ENCODE measurements at regions not wholly inside any gene's neighbourhood (a gene's known extent, or its start where the extent isn't known, plus 50 kb on each side); places are given as distances from the start of the nearest gene placed in this dataset.

- H3K27ac Mint-ChIP-seq = no peak overlapping the region
- ChIA-PET POLR2A (no interaction called here), CTCF (no interaction called here)
- no peaks in the 10 kb centered on the region for H3K36me3 Mint-ChIP-seq (ENCODE audit: low read depth)
- no peak overlapping the region for H3K4me3 Mint-ChIP-seq
- no peak for DNase-seq
- no peaks in the 10 kb centered on the region for H3K9me3 Mint-ChIP-seq
- H3K4me1 Mint-ChIP-seq = no peaks in the 10 kb centered on the region
- H3K27me3 Mint-ChIP-seq = no peaks in the 10 kb centered on the region
Observed at GRCh38 chr14:54140551-54140950, 183.9 kb upstream of the BMP4 start.

- H3K27me3 Mint-ChIP-seq = peaks cover 3% of the 10 kb centered on the region
- no peak overlapping the region for H3K27ac Mint-ChIP-seq
- no peak for DNase-seq
- peaks cover 2% of the 10 kb centered on the region for H3K9me3 Mint-ChIP-seq
- ChIA-PET CTCF (interaction anchor here (1.3 kb wide), 1 partner anchor 9 kb away, joined by 3 read pairs; no protein-coding TSS in a partner anchor), POLR2A (no interaction called here)
- no peak overlapping the region for H3K4me3 Mint-ChIP-seq
- H3K4me1 Mint-ChIP-seq = no peaks in the 10 kb centered on the region
- H3K36me3 Mint-ChIP-seq (ENCODE audit: low read depth) = no peaks in the 10 kb centered on the region
Observed at GRCh38 chr14:54146601-54147000, 190.0 kb upstream of the BMP4 start.

- Mint-ChIP-seq H3K27me3 (peaks cover 3% of the 10 kb centered on the region), H3K4me1 (no peaks in the 10 kb centered on the region), H3K4me3 (no peak overlapping the region), H3K27ac (no peak overlapping the region), H3K36me3 (ENCODE audit: low read depth) (no peaks in the 10 kb centered on the region), H3K9me3 (peaks cover 2% of the 10 kb centered on the region)
- ChIA-PET POLR2A (no interaction called here), CTCF (no interaction called here)
- DNase-seq = no peak
Observed at GRCh38 chr14:54147282-54147681, 190.7 kb upstream of the BMP4 start.

- Mint-ChIP-seq H3K36me3 (ENCODE audit: low read depth) (no peaks in the 10 kb centered on the region), H3K4me1 (no peaks in the 10 kb centered on the region), H3K27me3 (peaks cover 3% of the 10 kb centered on the region), H3K4me3 (no peak overlapping the region), H3K9me3 (peaks cover 2% of the 10 kb centered on the region), H3K27ac (no peak overlapping the region)
- POLR2A ChIA-PET = no interaction called here
- CTCF ChIA-PET = no interaction called here
- DNase-seq = no peak
Observed at GRCh38 chr14:54147758-54148157, 191.1 kb upstream of the BMP4 start.

- Mint-ChIP-seq H3K36me3 (ENCODE audit: low read depth) (no peaks in the 10 kb centered on the region), H3K27ac (no peak overlapping the region), H3K4me1 (no peaks in the 10 kb centered on the region), H3K9me3 (peaks cover 2% of the 10 kb centered on the region), H3K4me3 (no peak overlapping the region), H3K27me3 (peaks cover 3% of the 10 kb centered on the region)
- POLR2A ChIA-PET = no interaction called here
- no peak for DNase-seq
- CTCF ChIA-PET = no interaction called here
Observed at GRCh38 chr14:54148251-54148650, 191.6 kb upstream of the BMP4 start.

- no peaks in the 10 kb centered on the region for H3K36me3 Mint-ChIP-seq (ENCODE audit: low read depth)
- H3K27me3 Mint-ChIP-seq = peaks cover 3% of the 10 kb centered on the region
- H3K9me3 Mint-ChIP-seq = peaks cover 2% of the 10 kb centered on the region
- POLR2A ChIA-PET = interaction anchor here (0.5 to 0.6 kb wide), 2 partner anchors 12 to 207 kb away, joined by 3 read pairs; no protein-coding TSS in a partner anchor
- no peaks in the 10 kb centered on the region for H3K4me1 Mint-ChIP-seq
- CTCF ChIA-PET = no interaction called here
- no peak overlapping the region for H3K4me3 Mint-ChIP-seq
- no peak for DNase-seq
- H3K27ac Mint-ChIP-seq = no peak overlapping the region
Observed at GRCh38 chr14:54152351-54152750, 195.7 kb upstream of the BMP4 start.

GRCh38 chr14:54166049-54166950 is 209.7 kb upstream of the BMP4 start:
- DNase-seq = no peak
- no peaks in the 10 kb centered on the region for H3K9me3 Mint-ChIP-seq
- POLR2A ChIA-PET = no interaction called here
- H3K4me1 Mint-ChIP-seq = no peaks in the 10 kb centered on the region
- no peak overlapping the region for H3K4me3 Mint-ChIP-seq
- H3K36me3 Mint-ChIP-seq (ENCODE audit: low read depth) = no peaks in the 10 kb centered on the region
- H3K27me3 Mint-ChIP-seq = peaks cover 20% of the 10 kb centered on the region
- CTCF ChIA-PET = interaction anchor here (1.1 kb wide), 1 partner anchor 9 kb away, joined by 6 read pairs; no protein-coding TSS in a partner anchor
- H3K27ac Mint-ChIP-seq = no peak overlapping the region

- Mint-ChIP-seq H3K36me3 (ENCODE audit: low read depth) (no peaks in the 10 kb centered on the region), H3K4me3 (no peak overlapping the region), H3K9me3 (no peaks in the 10 kb centered on the region), H3K27me3 (peaks cover 23% of the 10 kb centered on the region), H3K4me1 (peaks cover 1% of the 10 kb centered on the region), H3K27ac (no peak overlapping the region)
- POLR2A ChIA-PET = no interaction called here
- DNase-seq = no peak
- CTCF ChIA-PET = no interaction called here
Observed at GRCh38 chr14:54168489-54168888, 211.9 kb upstream of the BMP4 start.

- ChIA-PET CTCF (no interaction called here), POLR2A (no interaction called here)
- no peak overlapping the region for H3K27ac Mint-ChIP-seq
- no peaks in the 10 kb centered on the region for H3K36me3 Mint-ChIP-seq (ENCODE audit: low read depth)
- peaks cover 1% of the 10 kb centered on the region for H3K4me1 Mint-ChIP-seq
- DNase-seq = no peak
- no peak overlapping the region for H3K4me3 Mint-ChIP-seq
- H3K9me3 Mint-ChIP-seq = no peaks in the 10 kb centered on the region
- H3K27me3 Mint-ChIP-seq = peaks cover 24% of the 10 kb centered on the region
Observed at GRCh38 chr14:54169254-54169924, 212.8 kb upstream of the BMP4 start.

- Mint-ChIP-seq H3K9me3 (no peaks in the 10 kb centered on the region), H3K27me3 (peaks cover 27% of the 10 kb centered on the region), H3K36me3 (ENCODE audit: low read depth) (no peaks in the 10 kb centered on the region), H3K4me1 (peaks cover 1% of the 10 kb centered on the region), H3K4me3 (no peak overlapping the region), H3K27ac (no peak overlapping the region)
- ChIA-PET POLR2A (no interaction called here), CTCF (no interaction called here)
- DNase-seq = no peak
Observed at GRCh38 chr14:54170301-54170700, 213.7 kb upstream of the BMP4 start.

GRCh38 chr14:54172114-54172513 is 215.5 kb upstream of the BMP4 start:
- H3K27ac Mint-ChIP-seq = no peak overlapping the region
- peaks cover 1% of the 10 kb centered on the region for H3K4me1 Mint-ChIP-seq
- ChIA-PET POLR2A (no interaction called here), CTCF (no interaction called here)
- H3K27me3 Mint-ChIP-seq = peaks cover 30% of the 10 kb centered on the region
- no peak for DNase-seq
- no peaks in the 10 kb centered on the region for H3K36me3 Mint-ChIP-seq (ENCODE audit: low read depth)
- H3K9me3 Mint-ChIP-seq = no peaks in the 10 kb centered on the region
- H3K4me3 Mint-ChIP-seq = no peak overlapping the region

- Mint-ChIP-seq H3K36me3 (ENCODE audit: low read depth) (no peaks in the 10 kb centered on the region), H3K27ac (no peak overlapping the region), H3K4me1 (peaks cover 1% of the 10 kb centered on the region), H3K4me3 (no peak overlapping the region), H3K9me3 (no peaks in the 10 kb centered on the region), H3K27me3 (peaks cover 31% of the 10 kb centered on the region)
- ChIA-PET CTCF (interaction anchor here (0.6 kb wide), 1 partner anchor 284 kb away, joined by 3 read pairs; no protein-coding TSS in a partner anchor), POLR2A (no interaction called here)
- DNase-seq = no peak
Observed at GRCh38 chr14:54172562-54172961, 215.9 kb upstream of the BMP4 start.

- Mint-ChIP-seq H3K27me3 (peaks cover 37% of the 10 kb centered on the region), H3K9me3 (no peaks in the 10 kb centered on the region), H3K4me1 (peaks cover 1% of the 10 kb centered on the region), H3K4me3 (no peak overlapping the region), H3K36me3 (ENCODE audit: low read depth) (no peaks in the 10 kb centered on the region), H3K27ac (no peak overlapping the region)
- ChIA-PET POLR2A (no interaction called here), CTCF (interaction anchor here (1.7 to 2.2 kb wide), 2 partner anchors 8 to 10 kb away, joined by 5 to 6 read pairs; no protein-coding TSS in a partner anchor)
- DNase-seq = no peak
Observed at GRCh38 chr14:54173802-54174201, 217.2 kb upstream of the BMP4 start.

All from activated CD4-positive, alpha-beta T cell treated with anti-CD3 and anti-CD28 coated beads, Interleukin-2, amount 10 ng/mL, durations not matched to agents 7 days and 5 days (primary cell).